Glomerular endothelial cell (primary cell): ENCODE measurements at regions not wholly inside any gene's neighbourhood (a gene's known extent, or its start where the extent isn't known, plus 50 kb on each side); places are given as distances from the start of the nearest gene placed in this dataset.
"Not testable (repeated sequence)": the region's sequence is repeated elsewhere in the genome, so short reads cannot be mapped to it uniquely, and the experiment has no call there.

ENCODE experiments used
- DNase-seq: peaks from one replicate; pipeline ENCODE4 v3.0.0-alpha.2; 2011; ENCODE audit warnings: low read depth, low spot score; ENCODE audit errors: extremely low read depth

DNA sequence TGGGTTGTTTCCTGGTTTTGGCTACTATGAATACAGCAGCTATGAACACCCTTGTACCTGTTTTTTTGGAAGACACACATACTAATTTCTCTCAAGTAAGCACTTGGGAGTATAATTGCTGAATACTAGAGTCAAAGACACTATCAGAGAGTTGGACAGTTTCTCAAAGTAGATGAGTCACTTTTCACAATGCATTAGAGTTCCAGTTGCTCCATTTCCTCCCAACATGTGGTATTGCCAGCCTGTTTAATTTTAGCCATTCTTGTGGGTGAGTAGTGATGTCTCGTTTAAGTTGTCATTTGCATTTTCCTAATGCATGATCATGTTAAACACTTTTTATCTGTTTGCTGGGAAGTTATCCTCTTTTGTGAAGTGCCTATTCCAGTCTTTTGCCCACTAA lies 81.6 kb upstream of the GDNF start:
- no peak for DNase-seq

DNA sequence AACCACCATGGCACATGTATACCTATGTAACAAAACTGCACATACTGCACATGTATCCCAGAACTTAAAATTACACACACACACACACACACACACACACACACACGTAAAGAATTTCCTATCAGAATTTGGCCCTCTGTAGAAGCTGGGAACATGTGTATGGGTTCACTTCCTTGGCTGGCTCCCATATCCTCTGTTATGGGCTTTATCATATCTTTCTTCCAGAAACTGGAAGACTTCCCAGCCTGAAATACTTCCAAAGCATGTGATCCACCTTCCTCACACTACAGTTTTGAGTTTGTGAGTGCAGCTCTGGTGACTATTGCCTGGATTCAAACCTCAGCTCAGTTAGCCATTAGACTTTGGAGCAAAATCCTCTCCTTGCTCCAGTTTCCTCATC lies 78.6 kb upstream of the GDNF start:
- DNase-seq = no peak

DNA sequence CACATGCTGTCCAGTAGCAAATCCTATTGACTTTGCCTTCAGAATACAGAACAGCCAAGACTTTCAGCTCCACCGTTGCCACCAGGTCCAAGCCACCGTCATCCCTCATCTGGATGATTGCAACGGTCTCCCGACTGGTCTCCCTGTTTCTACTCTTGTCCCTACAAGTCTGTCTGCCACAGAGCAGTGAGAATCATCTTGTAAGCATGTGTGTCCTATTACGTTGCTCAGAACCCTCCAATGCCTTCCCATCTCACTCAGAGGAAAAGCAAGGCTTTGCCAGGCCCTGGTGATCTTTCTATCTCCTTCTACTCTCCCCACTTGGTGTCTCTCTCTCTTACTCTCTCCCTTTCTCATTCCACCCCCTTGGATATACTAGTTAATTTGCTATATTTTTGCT lies 76.7 kb upstream of the GDNF start:
- no peak for DNase-seq

DNA sequence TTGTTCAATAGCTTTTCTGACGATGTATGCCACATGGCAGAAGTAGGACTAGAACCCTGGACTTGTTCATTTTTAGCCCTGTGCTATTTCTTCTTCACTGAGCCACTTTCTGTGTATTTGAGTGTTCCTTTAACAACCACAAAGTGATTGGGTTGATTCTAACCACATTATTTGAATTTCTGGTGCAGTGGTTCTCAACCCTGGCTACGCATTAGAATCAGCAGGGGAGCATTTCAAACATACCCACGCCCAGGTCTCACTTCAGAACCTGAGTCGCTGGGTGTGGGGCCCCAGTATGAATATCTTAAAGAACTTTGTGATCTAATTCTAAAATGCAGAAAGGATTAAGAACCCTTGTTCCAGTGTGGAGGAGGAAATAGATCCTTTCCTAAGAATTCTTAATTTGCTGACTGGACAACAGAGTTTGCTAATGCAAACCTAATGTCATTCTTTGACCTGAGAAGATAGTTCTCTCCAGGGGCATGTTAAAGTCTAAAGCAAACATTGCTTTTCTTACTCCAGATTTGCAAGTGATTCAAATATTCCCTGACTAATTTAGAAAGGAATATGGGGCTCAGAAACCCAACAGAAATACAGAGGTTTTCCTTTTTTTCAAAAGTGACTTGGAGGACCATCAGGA lies 75.4 kb upstream of the GDNF start:
- DNase-seq = no peak

DNA sequence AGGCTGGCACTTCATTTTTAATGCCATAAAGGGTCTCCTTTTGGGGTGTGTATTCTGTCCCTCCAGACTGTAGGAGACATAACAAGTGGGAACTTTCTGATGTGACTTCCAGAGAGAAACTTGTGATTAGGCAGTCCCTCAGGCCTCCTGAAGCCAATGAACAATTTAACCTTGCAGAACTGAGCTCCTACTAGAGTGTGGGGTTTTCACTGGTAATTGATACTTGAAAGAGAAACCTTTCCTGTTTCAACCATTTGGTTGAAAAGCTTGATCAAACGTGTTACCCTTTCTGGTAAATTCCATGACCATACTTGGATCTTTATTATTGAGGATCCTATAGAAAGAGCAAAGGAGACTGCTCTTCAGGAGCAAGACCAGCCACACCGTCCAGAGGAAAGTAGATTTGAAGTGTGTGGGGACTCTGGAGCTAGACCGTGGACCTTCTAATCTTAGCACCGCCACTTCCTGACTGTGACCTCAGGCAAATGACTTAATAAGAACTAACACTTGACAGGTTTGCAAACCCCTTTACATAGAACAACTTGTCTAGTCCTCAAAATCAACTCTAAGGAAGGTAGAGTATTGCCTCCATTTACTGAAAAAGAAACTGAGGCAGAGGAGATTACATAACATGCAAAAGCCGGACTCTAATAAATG lies 69.9 kb upstream of the GDNF start:
- not testable (repeated sequence) for DNase-seq

DNA sequence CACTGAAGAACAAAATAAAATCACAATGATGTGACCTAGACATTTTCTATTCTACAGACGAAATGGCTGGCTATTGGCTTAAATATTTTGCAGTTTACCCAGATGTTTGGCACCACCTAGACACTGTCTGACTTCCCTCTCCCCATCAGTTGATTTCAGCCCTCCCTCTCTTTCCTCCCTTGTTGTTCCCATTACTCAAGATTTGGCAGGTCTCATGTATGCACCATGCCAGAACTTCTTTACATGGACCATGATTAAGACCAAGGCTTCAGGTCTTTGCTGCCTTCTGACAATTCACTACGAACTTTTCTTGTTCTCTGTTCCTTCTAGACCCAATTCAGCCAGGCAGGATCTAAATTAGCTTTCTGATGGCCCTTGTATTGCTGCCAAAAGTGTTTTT lies 66.6 kb upstream of the GDNF start:
- DNase-seq = no peak

DNA sequence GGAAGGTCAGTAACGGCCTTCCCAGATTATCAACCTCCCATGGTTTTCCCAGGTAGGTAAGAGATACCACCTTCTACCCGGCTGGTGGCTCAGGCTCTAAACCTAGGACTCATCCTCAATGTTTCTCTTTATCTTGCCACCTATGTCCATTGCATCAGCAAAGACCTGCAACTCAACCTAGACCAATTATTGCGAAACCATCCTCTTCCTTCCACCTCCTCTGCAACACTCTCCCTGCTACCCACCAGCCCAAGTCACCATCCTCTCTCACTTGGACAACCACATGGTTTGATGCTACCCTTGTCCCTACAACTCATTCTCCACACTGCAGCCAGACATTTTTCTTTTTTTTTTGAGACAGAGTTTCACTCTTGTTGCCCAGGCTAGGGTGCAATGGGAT lies 65.4 kb upstream of the GDNF start:
- no peak for DNase-seq

DNA sequence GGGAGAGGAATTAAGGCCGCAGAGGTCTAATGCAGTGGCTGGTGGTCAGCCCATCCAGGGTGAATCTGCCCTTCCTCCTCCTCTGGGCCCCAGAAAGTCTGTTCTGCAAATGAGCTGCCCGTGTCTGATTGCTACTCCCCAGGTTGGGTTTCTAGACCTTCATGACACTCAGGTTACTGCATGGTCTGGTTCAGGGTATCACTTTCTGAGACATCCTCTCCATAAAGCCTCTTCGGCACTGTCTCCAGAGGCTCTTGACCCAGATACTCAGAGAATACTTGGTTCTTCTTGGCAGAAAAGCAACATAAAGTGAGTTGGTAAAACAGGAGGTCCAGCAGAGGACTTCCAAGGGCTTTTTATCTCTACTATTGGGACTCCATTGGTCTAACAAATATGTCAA lies 62.5 kb upstream of the GDNF start:
- DNase-seq = no peak

DNA sequence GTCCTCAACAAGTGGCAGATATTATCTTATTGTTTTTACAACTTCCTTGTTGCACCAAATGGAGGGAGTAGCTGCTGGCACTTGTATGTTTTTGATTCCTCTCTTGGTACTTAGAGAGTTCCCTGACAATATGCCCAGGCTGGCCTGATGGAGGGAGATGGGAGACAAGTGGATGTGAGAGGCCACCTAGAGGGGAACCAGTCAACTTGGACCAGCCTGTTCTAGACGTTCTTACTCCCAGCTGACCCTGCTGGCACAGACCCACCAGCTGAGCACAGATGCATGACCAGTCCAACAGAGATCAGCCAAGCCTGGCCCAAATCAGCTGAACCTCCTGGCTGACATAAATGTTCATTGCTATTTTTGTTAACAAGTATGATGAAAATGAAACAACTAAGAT lies 60.9 kb upstream of the GDNF start:
- no peak for DNase-seq

DNA sequence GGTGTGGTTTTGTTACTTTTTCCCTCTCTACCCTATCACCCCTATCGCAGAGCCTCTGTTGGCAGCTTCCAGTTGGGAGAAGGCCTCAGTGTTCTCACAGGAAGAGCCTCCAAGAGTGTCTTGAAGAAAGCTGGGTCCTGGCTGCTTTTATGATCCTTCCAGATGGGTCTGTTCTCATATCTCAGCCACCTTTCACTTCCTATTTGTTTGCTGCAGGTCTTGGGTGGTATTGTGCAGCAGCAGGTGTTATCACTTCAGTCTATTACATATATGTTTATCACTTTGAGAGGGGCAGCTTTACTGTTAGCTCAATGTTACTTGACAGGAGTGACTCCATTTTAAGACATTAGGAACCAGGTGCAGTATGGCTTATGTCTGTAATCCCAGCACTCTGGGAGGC lies 59.2 kb upstream of the GDNF start:
- no peak for DNase-seq

DNA sequence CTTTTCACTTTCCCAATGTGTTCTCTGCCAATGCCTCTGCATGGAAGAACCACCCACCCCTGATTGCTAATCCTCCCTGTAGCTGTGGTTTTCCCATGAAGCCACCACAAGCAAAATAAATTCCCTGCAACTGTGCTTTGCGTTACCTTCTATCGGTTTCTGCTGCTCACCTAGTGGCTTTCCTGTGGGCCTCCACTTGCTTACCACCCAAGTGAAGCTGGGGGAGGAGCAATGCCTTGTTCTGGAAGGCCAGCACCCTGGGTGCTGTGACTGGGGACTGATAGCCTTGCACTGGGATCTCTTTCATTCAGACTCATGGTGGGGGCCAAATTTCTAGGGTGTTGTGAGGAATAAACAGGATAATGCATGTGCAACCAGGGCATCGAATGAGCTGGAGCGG lies 56.3 kb upstream of the GDNF start:
- no peak for DNase-seq

DNA sequence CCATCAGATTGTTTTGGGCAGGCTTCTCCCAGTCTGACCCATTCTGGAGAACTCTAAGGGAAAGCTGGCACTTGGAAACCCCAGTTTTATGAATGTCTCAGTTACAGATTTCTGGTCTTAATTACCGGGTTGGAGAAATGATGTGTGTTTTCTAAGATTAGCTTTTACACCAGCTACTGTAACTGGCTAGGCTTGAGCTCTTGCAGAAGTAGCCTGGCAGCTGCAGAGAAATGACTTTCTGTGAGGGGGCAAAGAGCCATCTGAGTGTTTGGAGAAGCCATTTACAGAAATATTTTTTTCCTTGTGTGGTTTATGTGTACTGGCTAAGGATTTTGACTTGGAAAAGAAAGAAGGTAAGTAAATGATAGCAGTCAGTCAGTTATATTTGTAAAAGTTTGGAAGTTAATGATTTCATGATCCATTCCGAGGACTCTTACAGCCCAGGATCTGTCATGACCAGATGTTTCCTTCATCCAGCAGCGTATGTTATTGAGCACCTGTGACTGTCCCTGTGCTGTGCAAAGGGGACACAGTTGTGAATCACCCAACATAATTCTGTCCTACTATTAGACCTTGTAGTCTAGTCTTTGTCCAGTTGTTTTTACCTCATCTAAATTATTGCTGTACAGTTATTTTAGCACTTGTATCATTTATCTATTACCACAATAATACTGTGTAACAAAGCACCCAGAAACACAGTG lies 53.7 kb upstream of the GDNF start:
- no peak for DNase-seq

DNA sequence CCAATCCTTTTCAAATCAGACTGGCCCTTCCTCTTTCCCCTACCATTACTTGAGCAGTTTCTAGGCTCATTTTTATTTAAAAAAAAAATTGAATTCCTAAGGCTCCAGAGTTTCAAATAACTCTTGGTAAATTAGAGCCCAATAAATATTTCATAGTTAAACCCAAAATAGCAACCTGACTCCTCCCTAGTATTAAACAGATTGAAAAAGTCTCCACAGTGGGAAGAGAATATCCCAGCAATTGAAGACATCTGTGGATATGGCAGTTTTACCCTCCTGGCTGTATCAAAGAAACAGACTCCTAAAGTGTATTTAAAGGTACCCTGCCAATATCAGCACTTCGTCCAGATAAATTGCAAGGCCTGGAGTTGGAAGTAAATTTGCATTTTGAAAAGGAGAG lies 52.7 kb upstream of the GDNF start:
- no peak for DNase-seq

DNA sequence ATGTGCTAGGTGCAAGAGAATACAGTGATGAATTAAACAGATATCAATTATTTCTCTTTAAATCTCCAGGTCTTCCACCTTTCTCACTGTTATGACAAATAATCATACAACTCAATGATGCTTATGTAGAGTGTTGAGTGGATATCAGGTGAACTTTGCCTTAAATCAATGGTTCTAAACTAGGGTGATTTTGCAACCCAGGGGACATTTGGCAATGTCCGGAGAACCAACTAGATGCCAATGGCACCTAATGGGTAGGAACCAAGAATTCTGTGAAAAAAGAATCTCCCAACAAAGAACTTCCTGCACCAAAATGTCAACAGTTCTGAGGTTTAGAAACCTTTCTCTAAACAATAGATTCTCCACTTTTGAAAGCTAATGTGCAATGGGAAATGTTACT lies 52.0 kb upstream of the GDNF start:
- no peak for DNase-seq

DNA sequence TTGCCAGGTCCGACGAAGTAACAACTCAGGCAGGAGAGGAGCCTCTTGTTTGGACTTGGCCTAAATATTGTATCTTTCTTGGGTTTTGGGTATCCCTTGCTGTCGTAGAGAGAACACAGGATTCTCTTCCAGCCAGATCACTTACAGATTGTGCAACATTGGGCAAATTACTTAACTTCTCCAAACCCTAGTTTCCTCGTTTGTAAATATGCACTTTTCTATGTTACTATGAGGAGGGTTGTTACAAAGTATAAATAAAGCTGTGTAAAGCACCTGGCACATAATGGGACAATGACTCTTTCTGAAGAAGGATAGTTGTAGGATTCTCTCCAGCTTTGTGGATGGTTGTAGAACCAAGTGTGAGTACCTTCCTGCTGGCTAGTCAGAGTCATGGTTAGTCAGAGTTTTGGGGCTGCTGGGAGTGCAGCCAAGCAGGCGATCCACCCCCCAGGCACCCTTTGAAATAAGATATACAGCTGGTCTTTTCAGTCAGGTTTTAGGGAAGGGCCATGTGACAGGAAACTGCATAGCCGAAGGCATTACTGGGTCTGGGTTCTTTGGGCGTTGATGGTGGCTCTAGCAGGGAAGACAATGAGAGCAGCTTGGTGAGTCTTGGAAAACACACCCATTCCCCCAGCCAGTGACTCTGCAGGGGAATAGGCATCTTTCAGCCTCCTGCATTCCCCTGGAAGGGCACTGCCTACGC lies 49.9 kb upstream of the GDNF start:
- DNase-seq = no peak
